NCI-H2196 (cell line): ENCODE measurements at regions not wholly inside any gene's neighbourhood (a gene's known extent, or its start where the extent isn't known, plus 50 kb on each side); places are given as distances from the start of the nearest gene placed in this dataset.

Source experiments
- DNase-seq: peaks from one replicate; lab custom pipeline; 2025; ENCODE audit not compliant: unreplicated experiment; lab: John Stamatoyannopoulos, UW

- DNase-seq: no peak
These were observed 584.8 kb upstream of the AGA start for GRCh38 chr4:178026999-178027398.

GRCh38 chr4:178027796-178028195, 585.6 kb upstream of the AGA start:
- DNase-seq: no peak

GRCh38 chr4:178028481-178028880, 586.2 kb upstream of the AGA start:
- no peak for DNase-seq

GRCh38 chr4:178037459-178038214, 595.4 kb upstream of the AGA start:
- no peak for DNase-seq

- no peak for DNase-seq
These were observed 614.8 kb upstream of the AGA start for GRCh38 chr4:178056996-178057395.

- DNase-seq: no peak
These were observed 621.3 kb upstream of the AGA start for GRCh38 chr4:178063568-178063967.

GRCh38 chr4:178066338-178066941, 624.2 kb upstream of the AGA start:
- no peak for DNase-seq

- DNase-seq: no peak
These were observed 625.9 kb upstream of the AGA start for GRCh38 chr4:178068136-178068535.

GRCh38 chr4:178070163-178070562, 627.9 kb upstream of the AGA start:
- no peak for DNase-seq

GRCh38 chr4:178080312-178080711, 638.1 kb upstream of the AGA start:
- no peak for DNase-seq

GRCh38 chr4:178081176-178081575, 638.9 kb upstream of the AGA start:
- no peak for DNase-seq

GRCh38 chr4:178081896-178082295, 639.7 kb upstream of the AGA start:
- no peak for DNase-seq

- DNase-seq: no peak
These were observed 640.7 kb upstream of the AGA start for GRCh38 chr4:178082906-178083305.

- no peak for DNase-seq
These were observed 641.7 kb upstream of the AGA start for GRCh38 chr4:178083968-178084367.

GRCh38 chr4:178086320-178086719, 644.1 kb upstream of the AGA start:
- DNase-seq: no peak

- DNase-seq: no peak
These were observed 648.6 kb upstream of the AGA start for GRCh38 chr4:178090640-178091411.

- DNase-seq: no peak
These were observed 659.9 kb upstream of the AGA start for GRCh38 chr4:178102139-178102538.

- DNase-seq: no peak
These were observed 663.0 kb upstream of the AGA start for GRCh38 chr4:178105242-178105641.

- no peak for DNase-seq
These were observed 694.6 kb upstream of the AGA start for GRCh38 chr4:178136736-178137345.

- DNase-seq: no peak
These were observed 695.7 kb upstream of the AGA start for GRCh38 chr4:178137732-178138471.

- no peak for DNase-seq
These were observed 696.3 kb upstream of the AGA start for GRCh38 chr4:178138491-178138890.
